Natural killer cell (primary cell): ENCODE measurements at regions not wholly inside any gene's neighbourhood (a gene's known extent, or its start where the extent isn't known, plus 50 kb on each side); places are given as distances from the start of the nearest gene placed in this dataset.

ENCODE experiments used
- ATAC-seq, 3 donors: fragments of 150-1000 bp in 2 of 3; fragments of 200-7000 bp in 1 of 3; cut with Tn5 transposase; 1 replicate in 1 of 3; 2 replicates in 2 of 3; pipeline ENCODE4 v1.10.0; 2021; ENCODE audit warnings: mild to moderate bottlenecking in 2 of 3, moderate library complexity in 2 of 3
- DNase-seq, 2 donors: peaks; one replicate each; pipeline versions ENCODE4 v3.0.0 to v3.0.0-alpha.2; 2013 to 2021; ENCODE audit warnings: mixed read lengths in 1 of 2
- H3K27ac ChIP-seq: one replicate; pipeline ENCODE4 v1.5.1; 2013; ENCODE audit warnings: mild to moderate bottlenecking, low read length
- H3K27me3 ChIP-seq: one replicate; pipeline ENCODE4 v1.6.1; 2013; ENCODE audit warnings: low read length; ENCODE audit not compliant: control insufficient read depth, insufficient read depth
- H3K36me3 ChIP-seq: one replicate; pipeline ENCODE4 v1.6.1; 2013; ENCODE audit warnings: low read length; ENCODE audit not compliant: control insufficient read depth, insufficient read depth
- H3K4me1 ChIP-seq: one replicate; pipeline ENCODE4 v1.6.1; 2013; ENCODE audit warnings: low read length; ENCODE audit not compliant: control insufficient read depth, insufficient read depth
- H3K4me3 ChIP-seq: one replicate; pipeline ENCODE4 v1.5.1; 2013; ENCODE audit warnings: low read length
- H3K9me3 ChIP-seq: one replicate; pipeline ENCODE4 v1.6.1; 2013; ENCODE audit warnings: low read length; ENCODE audit not compliant: control insufficient read depth, insufficient read depth
- H3K27ac Mint-ChIP-seq, 2 donors: one replicate each; pipeline ENCODE4 v1.8.0; 2022; ENCODE audit warnings: mild to moderate bottlenecking in 2 of 2, mixed read lengths in 2 of 2, moderate library complexity in 1 of 2
- H3K27me3 Mint-ChIP-seq, 2 donors: one replicate each; pipeline ENCODE4 v1.8.0; 2022; ENCODE audit warnings: low read depth in 2 of 2, mixed read lengths in 2 of 2
- H3K36me3 Mint-ChIP-seq: one replicate; pipeline ENCODE4 v1.8.0; 2022; ENCODE audit warnings: mixed read lengths
- H3K4me1 Mint-ChIP-seq, 2 donors: one replicate each; pipeline ENCODE4 v1.8.0; 2022; ENCODE audit warnings: mixed read lengths in 2 of 2
- H3K4me3 Mint-ChIP-seq: one replicate; pipeline ENCODE4 v1.8.0; 2022; ENCODE audit warnings: mild to moderate bottlenecking, moderate library complexity, mixed read lengths
- H3K9me3 Mint-ChIP-seq, 2 donors: one replicate each; pipeline ENCODE4 v1.8.0; 2022; ENCODE audit warnings: mixed read lengths in 2 of 2
- CTCF ChIP-seq: fragments of 200-600 bp; IDR thresholded peaks from one replicate; pipeline ENCODE4 v1.8.0; 2022; ENCODE audit warnings: antibody characterized with exemption
- WGBS: methylation state at CpG from one replicate; pipeline ENCODE4 v1.1.7; 2013; ENCODE audit warnings: missing lambda C conversion rate; ENCODE audit not compliant: insufficient coverage; 5-methylcytosine and 5-hydroxymethylcytosine counted together
- intact Hi-C: fragments of 100-400 bp; cut with micrococcal nuclease; formaldehyde crosslinking; loops from one replicate; pipeline ENCODE4 v1.14.2; 2022

- no peak overlapping the region for H3K4me3 ChIP-seq
- no peak overlapping the region for H3K27ac Mint-ChIP-seq
- ATAC-seq (no peak), DNase-seq (no peak)
- peaks cover 0 to 2% of the 10 kb centered on the region in 2 donors for H3K27me3 Mint-ChIP-seq
- H3K4me3 Mint-ChIP-seq = no peak overlapping the region
- intact Hi-C loops = no loop called here
- peaks cover 3% of the 10 kb centered on the region for H3K9me3 ChIP-seq
- H3K4me1 Mint-ChIP-seq = no peaks in the 10 kb centered on the region
- no peak for TF ChIP-seq CTCF
- H3K27ac ChIP-seq = no peak overlapping the region
- no peaks in the 10 kb centered on the region for H3K27me3 ChIP-seq
- no peaks in the 10 kb centered on the region for H3K36me3 ChIP-seq
- WGBS = 51% methylated on average over 3 of the region's 3 CpGs
- no peaks in the 10 kb centered on the region for H3K4me1 ChIP-seq
- H3K9me3 Mint-ChIP-seq = no peaks in the 10 kb centered on the region
- no peaks in the 10 kb centered on the region for H3K36me3 Mint-ChIP-seq
These were observed 52.0 kb upstream of the NPTX2 start for GRCh38 chr7:98565103-98565502.

- H3K4me1 Mint-ChIP-seq = no peaks in the 10 kb centered on the region
- peaks cover 3% of the 10 kb centered on the region for H3K9me3 ChIP-seq
These were observed 54.1 kb upstream of the NPTX2 start for GRCh38 chr7:98562871-98563495.

GRCh38 chr7:98562381-98562823 lies 54.7 kb upstream of the NPTX2 start:
- TF ChIP-seq CTCF = no peak
- DNase-seq = no peak
- Histone ChIP-seq H3K27ac (no peak overlapping the region), H3K4me1 (no peaks in the 10 kb centered on the region), H3K36me3 (no peaks in the 10 kb centered on the region), H3K4me3 (no peak overlapping the region), H3K9me3 (peaks cover 3% of the 10 kb centered on the region), H3K27me3 (no peaks in the 10 kb centered on the region)
- no peaks in the 10 kb centered on the region for H3K9me3 Mint-ChIP-seq
- H3K27ac Mint-ChIP-seq = no peak overlapping the region
- no peaks in the 10 kb centered on the region for H3K36me3 Mint-ChIP-seq
- no peak for ATAC-seq
- no peak overlapping the region for H3K4me3 Mint-ChIP-seq
- intact Hi-C loops = no loop called here
- H3K27me3 Mint-ChIP-seq = peaks cover 0 to 8% of the 10 kb centered on the region in 2 donors
- H3K4me1 Mint-ChIP-seq = no peaks in the 10 kb centered on the region

More at GRCh38 chr7:98562871-98563495, 54.1 kb upstream of the NPTX2 start:
- Mint-ChIP-seq H3K9me3 (no peaks in the 10 kb centered on the region), H3K4me3 (no peak overlapping the region), H3K36me3 (no peaks in the 10 kb centered on the region), H3K27me3 (peaks cover 0 to 8% of the 10 kb centered on the region in 2 donors), H3K27ac (no peak overlapping the region)
- Histone ChIP-seq H3K4me3 (no peak overlapping the region), H3K27ac (no peak overlapping the region), H3K4me1 (no peaks in the 10 kb centered on the region), H3K36me3 (no peaks in the 10 kb centered on the region), H3K27me3 (no peaks in the 10 kb centered on the region)
- TF ChIP-seq CTCF = no peak
- no peak for ATAC-seq
- 75% methylated on average over 5 of the region's 5 CpGs for WGBS
- DNase-seq = no peak
- intact Hi-C loops = no loop called here

- Mint-ChIP-seq H3K4me3 (no peak overlapping the region), H3K27me3 (peaks cover 0 to 8% of the 10 kb centered on the region in 2 donors), H3K27ac (no peak overlapping the region), H3K4me1 (no peaks in the 10 kb centered on the region), H3K36me3 (no peaks in the 10 kb centered on the region), H3K9me3 (no peaks in the 10 kb centered on the region)
- Histone ChIP-seq H3K36me3 (no peaks in the 10 kb centered on the region), H3K27me3 (no peaks in the 10 kb centered on the region), H3K4me1 (no peaks in the 10 kb centered on the region), H3K4me3 (no peak overlapping the region), H3K27ac (no peak overlapping the region), H3K9me3 (peaks cover 3% of the 10 kb centered on the region)
- WGBS = 54% methylated on average over 3 of the region's 3 CpGs
- TF ChIP-seq CTCF = no peak
- DNase-seq (no peak), ATAC-seq (no peak)
- intact Hi-C loops = no loop called here
These were observed 57.1 kb upstream of the NPTX2 start for GRCh38 chr7:98559958-98560357.
